NT2/D1 (cell line): ENCODE measurements at regions not wholly inside any gene's neighbourhood (a gene's known extent, or its start where the extent isn't known, plus 50 kb on each side); places are given as distances from the start of the nearest gene placed in this dataset.

Experiments
- DNase-seq: peaks from one replicate; pipeline ENCODE4 v3.0.0-alpha.2; 2011; ENCODE audit warnings: low read depth, low spot score
- H3K27me3 ChIP-seq: 2 replicates; pipeline ENCODE4 v1.6.0; 2011; ENCODE audit warnings: mild to moderate bottlenecking; ENCODE audit not compliant: insufficient read length, insufficient read depth
- H3K36me3 ChIP-seq: 2 replicates; pipeline ENCODE4 v1.6.1; 2011; ENCODE audit warnings: mild to moderate bottlenecking, low read length, mixed read lengths; ENCODE audit not compliant: insufficient read depth, insufficient read length
- H3K4me1 ChIP-seq: 2 replicates; pipeline ENCODE4 v1.5.1; 2011; ENCODE audit not compliant: insufficient read depth, insufficient read length
- H3K4me3 ChIP-seq: 2 replicates; pipeline ENCODE4 v1.5.1; 2011; ENCODE audit warnings: low read depth; ENCODE audit not compliant: insufficient read length
- H3K9ac ChIP-seq: 2 replicates; pipeline ENCODE4 v1.6.0; 2011; ENCODE audit warnings: low read depth; ENCODE audit not compliant: insufficient read length
- H3K9me3 ChIP-seq: 2 replicates; pipeline ENCODE4 v1.5.1; 2011; ENCODE audit warnings: mild to moderate bottlenecking, low read length; ENCODE audit not compliant: insufficient read depth
- SUZ12 ChIP-seq: IDR thresholded peaks from 2 replicates; pipeline ENCODE4 v1.6.1; 2011; ENCODE audit not compliant: insufficient read length, insufficient read depth; ENCODE audit errors: extremely low read depth
- YY1 ChIP-seq: IDR thresholded peaks from 2 replicates; pipeline ENCODE4 v1.6.1; 2011; ENCODE audit not compliant: insufficient read length, insufficient read depth
- ZNF274 ChIP-seq: IDR thresholded peaks from 2 replicates; pipeline ENCODE4 v1.6.1; 2011; ENCODE audit warnings: mild to moderate bottlenecking, low read depth, low read length

GRCh38 chr9:19511694-19512093 lies 102.9 kb downstream of the ACER2 start:
- Histone ChIP-seq H3K9ac (no peak overlapping the region), H3K4me1 (no peaks in the 10 kb centered on the region), H3K36me3 (no peaks in the 10 kb centered on the region), H3K27me3 (no peaks in the 10 kb centered on the region), H3K4me3 (no peak overlapping the region), H3K9me3 (no peaks in the 10 kb centered on the region)
- TF ChIP-seq SUZ12 (no peak), ZNF274 (no peak), YY1 (no peak)
- no peak for DNase-seq

- TF ChIP-seq ZNF274 (no peak), SUZ12 (no peak), YY1 (no peak)
- H3K36me3 ChIP-seq, result no peaks in the 10 kb centered on the region
- no peak overlapping the region for H3K4me3 ChIP-seq
- H3K27me3 ChIP-seq, result no peaks in the 10 kb centered on the region
- H3K9me3 ChIP-seq, result no peaks in the 10 kb centered on the region
- no peak for DNase-seq
- no peaks in the 10 kb centered on the region for H3K4me1 ChIP-seq
- H3K9ac ChIP-seq, result no peak overlapping the region
These were observed 102.1 kb downstream of the ACER2 start for GRCh38 chr9:19510907-19511306.
